OCI-LY1 (cell line): ENCODE measurements at regions not wholly inside any gene's neighbourhood (a gene's known extent, or its start where the extent isn't known, plus 50 kb on each side); places are given as distances from the start of the nearest gene placed in this dataset.

ENCODE experiments used
- H2AFZ ChIP-seq: fragments of 200-600 bp; sonication (generic), shearing (Covaris generic); 2 replicates; pipeline ENCODE4 v1.6.0; 2014; ENCODE audit warnings: antibody characterized with exemption, mild to moderate bottlenecking, low read length
- H3F3A ChIP-seq: fragments of 200-600 bp; sonication (generic), shearing (Covaris generic); 2 replicates; pipeline ENCODE4 v1.6.0; 2014; ENCODE audit warnings: mild to moderate bottlenecking, antibody characterized with exemption, low read length, moderate library complexity; ENCODE audit not compliant: insufficient read depth
- H3K27ac ChIP-seq: fragments of 200-600 bp; sonication (generic); 2 replicates; pipeline ENCODE4 v1.5.1; 2014; ENCODE audit warnings: low read length, mixed run types, mild to moderate bottlenecking, low read depth; ENCODE audit not compliant: poor library complexity, severe bottlenecking
- H3K27me3 ChIP-seq: fragments of 200-600 bp; sonication (generic); 2 replicates; pipeline ENCODE4 v1.6.0; 2014; ENCODE audit warnings: antibody characterized with exemption, mild to moderate bottlenecking, low read length, moderate library complexity; ENCODE audit not compliant: insufficient read depth
- H3K36me3 ChIP-seq: fragments of 200-600 bp; sonication (generic); 2 replicates; pipeline ENCODE4 v1.6.1; 2014; ENCODE audit warnings: mild to moderate bottlenecking, antibody characterized with exemption, low read length, moderate library complexity, mixed read lengths; ENCODE audit not compliant: insufficient read depth
- H3K4me1 ChIP-seq: fragments of 200-600 bp; sonication (generic); 2 replicates; pipeline ENCODE4 v1.5.1; 2014; ENCODE audit warnings: mild to moderate bottlenecking, low read length, moderate library complexity; ENCODE audit not compliant: insufficient read depth, severe bottlenecking
- H3K4me2 ChIP-seq: fragments of 200-600 bp; sonication (generic), shearing (Covaris generic); 2 replicates; pipeline ENCODE4 v1.6.1; 2014; ENCODE audit warnings: low read length
- H3K4me3 ChIP-seq: fragments of 200-600 bp; sonication (generic); 2 replicates; pipeline ENCODE4 v1.5.1; 2014; ENCODE audit warnings: low read length, low read depth, mild to moderate bottlenecking, mixed read lengths; ENCODE audit not compliant: poor library complexity, severe bottlenecking
- H3K79me2 ChIP-seq: fragments of 200-600 bp; shearing (Covaris generic); 2 replicates; pipeline ENCODE4 v1.6.1; 2016; ENCODE audit warnings: mixed run types, low read length, mixed read lengths; ENCODE audit not compliant: insufficient read depth
- H3K9ac ChIP-seq: fragments of 200-600 bp; sonication (generic), shearing (Covaris generic); 2 replicates; pipeline ENCODE4 v1.6.1; 2014; ENCODE audit warnings: mild to moderate bottlenecking, low read length, mixed read lengths
- H3K9me2 ChIP-seq: fragments of 200-600 bp; sonication (generic), shearing (Covaris generic); 2 replicates; pipeline ENCODE4 v1.6.1; 2014; ENCODE audit warnings: low read depth, mild to moderate bottlenecking, low read length, mixed read lengths
- H3K9me3 ChIP-seq: fragments of 200-600 bp; shearing (Covaris generic); 2 replicates; pipeline ENCODE4 v1.6.1; 2014; ENCODE audit warnings: low read length, mixed read lengths
- H4K20me1 ChIP-seq: fragments of 200-600 bp; sonication (generic), shearing (Covaris generic); 2 replicates; pipeline ENCODE4 v1.6.0; 2016; ENCODE audit warnings: mild to moderate bottlenecking, low read length; ENCODE audit not compliant: insufficient read depth
- CTCF ChIP-seq: fragments of 200-600 bp; sonication (generic), shearing (Covaris generic); IDR thresholded peaks from 2 replicates; pipeline ENCODE4 v1.5.1; 2017; ENCODE audit warnings: mild to moderate bottlenecking, antibody characterized with exemption, low read length, moderate library complexity, mixed read lengths
- EZH2 ChIP-seq: fragments of 200-600 bp; sonication (generic), shearing (Covaris generic); IDR thresholded peaks from 2 replicates; pipeline ENCODE4 v1.8.0; 2017; ENCODE audit warnings: borderline replicate concordance, mixed run types, mild to moderate bottlenecking, antibody characterized with exemption, low read length, moderate library complexity, mixed read lengths

GRCh38 chr14:62557416-62557815 lies 487.8 kb downstream of the KCNH5 start:
- Histone ChIP-seq H3K9me3 (no peaks in the 10 kb centered on the region), H3K27ac (no peak overlapping the region), H3K9me2 (no peaks in the 10 kb centered on the region), H3K4me3 (no peak overlapping the region), H3K36me3 (no peaks in the 10 kb centered on the region), H3K4me2 (no peak overlapping the region), H3K27me3 (no peaks in the 10 kb centered on the region), H2AFZ (no peak overlapping the region), H3F3A (no peaks in the 10 kb centered on the region), H4K20me1 (no peaks in the 10 kb centered on the region), H3K4me1 (no peaks in the 10 kb centered on the region), H3K9ac (no peak overlapping the region), H3K79me2 (no peaks in the 10 kb centered on the region)
- TF ChIP-seq CTCF (no peak), EZH2 (no peak)

GRCh38 chr14:62558451-62558850 lies 486.8 kb downstream of the KCNH5 start:
- Histone ChIP-seq H3K27me3 (no peaks in the 10 kb centered on the region), H2AFZ (no peak overlapping the region), H3K27ac (no peak overlapping the region), H3K9me3 (no peaks in the 10 kb centered on the region), H3F3A (no peaks in the 10 kb centered on the region), H3K4me3 (no peak overlapping the region), H3K79me2 (no peaks in the 10 kb centered on the region), H3K4me1 (no peaks in the 10 kb centered on the region), H3K9me2 (no peaks in the 10 kb centered on the region), H3K36me3 (no peaks in the 10 kb centered on the region), H3K4me2 (no peak overlapping the region), H3K9ac (no peak overlapping the region), H4K20me1 (no peaks in the 10 kb centered on the region)
- TF ChIP-seq EZH2, result no peak

DNA sequence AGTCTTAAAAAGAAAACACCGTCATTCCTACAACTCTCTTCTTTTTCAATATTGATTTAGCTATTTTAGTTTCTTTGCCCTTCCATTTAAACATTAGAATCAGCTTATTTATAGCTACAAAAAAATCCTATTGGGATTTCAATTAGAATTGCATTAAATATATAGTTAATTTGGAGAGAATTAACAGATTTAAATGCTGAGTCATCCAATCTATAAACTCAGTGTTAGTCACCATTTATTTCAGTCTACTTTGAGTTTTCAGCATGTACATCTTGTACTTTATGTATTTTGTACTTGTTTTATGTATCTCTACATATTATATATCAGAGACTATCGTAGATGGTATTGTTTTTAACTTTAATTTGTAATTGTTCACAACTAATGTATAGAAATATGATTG lies 460.0 kb downstream of the KCNH5 start:
- Histone ChIP-seq H3K4me1 (no peaks in the 10 kb centered on the region), H3K4me2 (no peak overlapping the region), H3K9me3 (no peaks in the 10 kb centered on the region), H3K9ac (no peak overlapping the region), H3K9me2 (no peaks in the 10 kb centered on the region), H4K20me1 (no peaks in the 10 kb centered on the region), H2AFZ (no peak overlapping the region), H3K4me3 (no peak overlapping the region), H3K27ac (no peak overlapping the region), H3F3A (no peaks in the 10 kb centered on the region), H3K27me3 (no peaks in the 10 kb centered on the region), H3K79me2 (no peaks in the 10 kb centered on the region), H3K36me3 (no peaks in the 10 kb centered on the region)
- TF ChIP-seq EZH2 (no peak), CTCF (no peak)

DNA sequence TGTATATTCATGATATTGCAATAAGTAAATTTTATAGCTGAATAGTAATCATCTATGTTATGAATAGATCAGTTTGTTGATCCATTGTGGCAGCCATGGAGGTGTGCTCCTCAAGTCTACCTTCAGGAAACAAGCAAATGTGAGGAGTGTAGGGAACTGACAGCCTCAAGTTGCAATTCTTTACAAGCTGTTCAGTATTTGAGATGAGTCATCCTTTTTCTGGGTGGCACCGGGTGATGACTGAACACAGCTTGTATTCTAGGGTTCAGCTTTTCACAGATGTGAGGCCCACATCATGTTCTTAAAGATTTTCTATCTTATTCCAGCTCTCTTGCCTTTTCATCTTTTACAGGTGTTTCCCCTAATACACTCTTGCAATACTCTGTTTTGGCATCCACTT lies 452.4 kb downstream of the KCNH5 start:
- Histone ChIP-seq H3F3A (no peaks in the 10 kb centered on the region), H2AFZ (no peak overlapping the region), H3K4me3 (no peak overlapping the region), H3K27ac (no peak overlapping the region), H3K9me3 (no peaks in the 10 kb centered on the region), H3K4me2 (no peak overlapping the region), H3K27me3 (no peaks in the 10 kb centered on the region), H3K36me3 (no peaks in the 10 kb centered on the region), H4K20me1 (no peaks in the 10 kb centered on the region), H3K9ac (no peak overlapping the region), H3K4me1 (no peaks in the 10 kb centered on the region), H3K79me2 (no peaks in the 10 kb centered on the region), H3K9me2 (no peaks in the 10 kb centered on the region)
- TF ChIP-seq EZH2 (no peak), CTCF (no peak)
